Fibroblast of skin of right biceps (primary cell): ENCODE measurements at regions not wholly inside any gene's neighbourhood (a gene's known extent, or its start where the extent isn't known, plus 50 kb on each side); places are given as distances from the start of the nearest gene placed in this dataset.
"Not testable (repeated sequence)": the region's sequence is repeated elsewhere in the genome, so short reads cannot be mapped to it uniquely, and the experiment has no call there.

Experiments used
- DNase-seq: peaks from one replicate; pipeline ENCODE4 v3.0.0-alpha.2; 2013

DNA sequence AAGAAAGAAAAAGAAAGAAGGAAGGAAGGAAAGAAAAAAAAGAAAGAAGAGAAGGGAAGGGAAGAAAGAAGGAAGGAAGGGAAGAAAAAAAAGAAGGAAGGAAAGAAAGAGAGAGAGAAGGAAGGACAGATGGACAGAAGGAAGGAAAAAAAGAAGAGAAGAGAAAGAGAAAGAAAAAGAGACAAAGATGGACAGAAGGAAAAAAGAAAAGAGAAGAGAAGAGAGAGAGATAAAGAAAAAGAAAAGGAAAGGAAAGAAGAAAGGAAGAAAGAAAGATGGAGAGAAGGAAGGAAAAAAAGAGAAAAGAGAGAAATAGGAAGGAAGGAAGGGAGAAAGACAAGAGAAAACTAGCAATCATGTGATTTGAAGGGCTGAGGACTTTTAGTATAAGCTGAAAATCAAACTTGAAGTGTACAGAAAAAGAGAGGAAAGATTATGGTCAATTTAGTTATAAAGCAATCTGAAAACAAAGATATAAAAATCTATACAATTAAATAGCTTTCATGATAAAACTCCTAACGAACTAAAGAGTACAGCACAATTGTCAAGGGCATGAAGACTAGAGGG is 115.3 kb downstream of the LTN1 start:
- DNase-seq, result no peak

DNA sequence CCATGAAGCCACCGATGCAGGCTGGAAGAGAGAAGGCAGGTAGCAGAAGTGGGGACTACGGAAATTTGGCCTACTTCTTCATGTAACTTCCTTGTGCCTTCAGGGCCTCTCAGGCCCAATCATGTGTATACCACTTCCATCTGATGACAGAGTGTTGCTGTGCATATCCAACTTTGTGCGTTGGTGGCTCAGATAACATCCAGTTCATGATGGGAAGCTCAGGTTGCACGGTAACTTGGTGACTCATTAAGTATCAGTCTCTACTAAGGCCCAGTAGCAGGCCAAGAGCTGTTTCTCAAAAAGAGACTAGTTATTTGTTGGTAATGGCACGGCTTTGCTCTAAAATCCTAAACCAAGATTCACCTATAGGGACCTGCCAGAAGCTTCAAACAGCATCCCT is 117.6 kb downstream of the LTN1 start:
- no peak for DNase-seq

DNA sequence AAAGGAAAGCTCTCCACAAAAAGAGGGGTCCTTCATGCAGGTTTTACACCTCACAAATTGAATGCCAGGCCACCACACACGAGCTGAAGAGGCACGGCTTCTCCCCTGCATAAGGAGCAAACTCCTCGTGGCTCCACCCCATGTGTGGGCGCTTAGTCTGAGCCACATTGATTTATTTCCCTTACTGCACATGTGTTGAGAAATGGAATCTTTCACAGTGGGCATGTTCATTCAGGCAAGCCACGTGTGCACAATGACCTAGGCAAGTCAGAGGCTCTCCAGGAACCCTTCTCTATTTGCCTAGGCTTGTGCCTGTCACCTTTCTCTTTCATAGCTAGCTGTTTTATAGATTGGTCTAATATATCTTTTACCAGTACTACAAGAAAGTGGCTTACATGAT is 120.5 kb downstream of the LTN1 start:
- no peak for DNase-seq

DNA sequence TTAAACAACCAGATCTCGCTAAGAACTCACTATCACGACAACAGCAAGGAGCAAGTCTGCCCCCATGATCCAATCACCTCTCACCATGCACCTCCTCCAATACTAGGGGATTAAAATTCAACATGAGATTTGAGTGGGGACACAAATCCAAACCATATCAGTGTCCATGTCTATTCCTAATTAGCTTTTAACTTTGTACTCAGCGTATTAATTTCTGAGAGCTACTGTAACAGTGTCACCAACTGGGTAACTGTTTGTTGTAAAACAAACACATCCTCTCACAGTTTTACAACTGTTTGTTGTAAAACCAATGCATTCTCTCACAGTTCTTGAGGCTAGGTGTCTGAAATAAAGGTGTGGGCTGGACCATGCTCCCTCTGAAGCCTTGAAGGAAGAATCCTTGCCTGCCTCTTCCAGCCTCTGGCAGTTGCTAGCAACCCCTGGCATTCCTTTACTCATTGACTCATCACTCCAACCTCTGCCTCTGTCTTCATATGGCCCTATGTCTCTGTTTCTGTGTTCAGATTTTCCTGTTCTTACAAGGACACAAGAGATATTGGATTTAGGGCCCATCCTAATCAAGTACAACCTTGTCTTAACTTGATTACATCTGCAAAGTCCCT is 121.2 kb downstream of the LTN1 start:
- peak; percentile 31 for DNase-seq

DNA sequence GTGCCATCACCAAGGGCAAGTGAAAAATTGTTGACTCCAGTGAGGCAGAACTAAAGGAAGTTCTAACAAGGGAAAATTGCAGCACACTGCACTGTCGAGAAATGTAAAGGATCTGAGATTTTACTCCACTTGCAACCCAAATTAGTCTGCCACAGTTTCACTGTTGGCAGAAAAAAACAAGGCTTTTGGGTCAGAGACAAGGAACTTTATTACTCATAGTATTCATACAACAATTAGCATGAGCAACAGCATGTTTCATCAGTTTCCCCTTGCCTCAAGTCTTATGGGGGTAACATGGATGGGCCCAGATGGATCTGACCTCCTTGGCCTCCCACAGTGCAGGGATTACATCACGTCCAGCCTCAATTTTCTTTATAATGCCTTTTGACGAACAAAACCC is 125.3 kb downstream of the LTN1 start:
- peak; percentile 68 for DNase-seq

DNA sequence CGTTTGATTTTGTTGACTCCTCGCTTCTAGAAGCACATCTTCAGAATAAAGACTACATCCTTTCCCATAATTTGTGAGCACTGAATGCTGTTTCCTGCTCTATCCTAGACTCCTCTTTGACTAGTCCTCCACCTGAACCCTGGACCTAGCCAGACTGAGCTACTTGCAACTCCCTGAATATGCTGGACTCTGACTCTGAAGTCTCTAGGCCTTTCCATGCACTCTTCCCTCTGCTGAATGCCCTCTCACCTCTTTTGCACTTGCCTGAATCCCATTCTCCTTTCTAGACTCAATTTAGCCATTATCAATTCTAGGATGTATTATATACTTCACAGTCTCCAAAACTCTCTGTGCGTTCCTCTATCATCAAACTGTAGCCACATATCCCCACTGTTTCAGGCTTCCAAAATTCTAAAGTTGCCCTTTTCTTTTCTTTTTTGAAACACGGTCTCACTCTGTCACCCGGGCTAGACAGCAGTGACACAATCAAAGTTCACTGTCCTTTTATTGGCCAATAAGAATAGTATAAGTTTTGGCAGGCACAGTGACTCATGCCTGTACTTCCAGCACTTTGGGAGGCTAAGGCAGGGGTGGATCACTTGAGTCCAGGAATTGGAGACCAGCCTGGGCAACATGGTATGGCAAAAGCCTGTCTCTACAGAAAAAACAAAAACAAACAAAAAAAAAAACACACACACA is 127.0 kb downstream of the LTN1 start:
- no peak for DNase-seq

DNA sequence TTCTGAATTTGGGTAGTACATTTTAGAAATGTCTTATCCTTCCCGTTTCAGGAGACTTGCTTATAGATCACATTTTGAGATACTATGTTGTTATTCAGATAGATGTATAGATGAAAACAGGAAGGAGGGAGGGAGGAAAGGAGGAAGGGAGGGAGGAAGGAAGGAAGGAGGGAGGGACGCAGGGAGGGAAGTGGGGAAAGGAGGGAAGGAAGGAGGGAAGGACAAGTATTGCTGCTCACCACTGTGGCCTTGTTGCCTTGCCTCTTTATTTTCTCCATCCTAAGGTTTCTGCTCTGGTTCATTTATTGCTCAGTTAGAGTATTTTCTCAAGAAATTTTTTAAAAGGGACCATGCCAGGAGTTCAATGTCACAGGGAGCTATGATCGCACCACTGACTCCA is 134.3 kb downstream of the LTN1 start:
- no peak for DNase-seq

DNA sequence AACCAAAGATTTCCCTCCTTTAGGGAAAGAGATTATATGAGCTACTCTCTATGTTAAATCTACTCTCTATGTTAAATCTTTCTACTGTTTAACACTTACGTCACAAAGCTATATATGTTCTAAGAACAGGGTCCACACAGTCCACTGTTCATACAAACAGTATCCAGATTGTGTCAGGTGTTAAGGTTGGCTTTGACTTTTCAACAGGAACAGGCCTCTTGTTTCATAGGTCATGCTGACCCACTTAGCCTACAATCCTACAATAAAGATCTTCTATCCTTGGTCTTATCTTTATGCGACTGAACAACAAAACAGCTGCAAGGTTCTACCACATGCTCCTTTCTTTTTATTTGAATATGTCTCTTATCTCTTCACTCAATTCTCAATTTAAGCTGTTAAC is 134.9 kb downstream of the LTN1 start:
- DNase-seq, result no peak

DNA sequence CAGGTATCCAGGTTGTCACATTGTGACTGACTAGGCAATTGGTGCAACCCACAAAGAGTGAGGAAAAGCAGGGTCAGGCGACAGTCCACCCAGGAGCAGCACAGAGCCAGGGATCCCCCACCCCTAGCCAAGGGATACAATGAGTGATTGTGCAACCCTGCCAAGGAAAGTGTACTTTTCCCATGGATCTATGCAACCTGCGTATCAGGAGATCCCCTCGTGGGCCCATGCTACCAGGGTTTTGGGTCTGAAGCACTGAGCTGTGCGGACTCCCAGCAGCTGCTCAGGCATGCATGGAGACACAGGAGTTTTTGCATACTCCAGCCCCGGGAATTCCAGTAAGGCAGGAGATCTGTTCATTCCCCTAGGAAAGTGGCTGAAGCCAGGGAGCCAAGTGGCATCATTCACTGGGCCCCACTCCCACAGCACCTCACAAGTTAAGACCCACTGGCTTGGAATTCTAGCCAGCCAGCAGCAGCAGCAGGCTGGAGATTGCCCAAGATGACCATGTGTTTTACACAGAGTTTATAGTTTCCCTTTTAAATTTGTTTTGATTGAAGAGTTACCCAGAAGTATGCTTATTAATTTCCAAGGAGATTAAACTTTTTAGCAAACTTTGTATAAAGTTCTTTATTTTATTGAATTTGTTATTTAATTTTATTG is 136.0 kb downstream of the LTN1 start:
- DNase-seq, result no peak

DNA sequence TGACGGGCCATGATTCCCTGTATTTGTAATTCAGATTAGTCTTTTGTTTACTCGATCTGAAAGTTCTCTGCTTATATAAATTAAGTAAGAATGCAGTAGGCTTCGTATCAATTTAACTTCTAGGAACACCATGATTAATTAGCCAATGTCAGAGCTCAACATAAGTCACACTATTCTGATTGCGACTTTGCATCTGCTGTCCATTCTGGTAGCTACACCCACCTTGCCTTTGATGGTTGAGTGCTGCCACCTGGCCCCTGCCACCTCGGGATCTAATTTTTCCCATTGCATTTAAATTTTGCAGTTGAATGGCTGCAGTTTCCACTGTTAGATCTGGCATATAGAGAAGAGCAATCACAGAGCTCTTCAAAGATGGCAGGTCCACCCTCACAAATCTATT is 140.0 kb downstream of the LTN1 start:
- no peak for DNase-seq

DNA sequence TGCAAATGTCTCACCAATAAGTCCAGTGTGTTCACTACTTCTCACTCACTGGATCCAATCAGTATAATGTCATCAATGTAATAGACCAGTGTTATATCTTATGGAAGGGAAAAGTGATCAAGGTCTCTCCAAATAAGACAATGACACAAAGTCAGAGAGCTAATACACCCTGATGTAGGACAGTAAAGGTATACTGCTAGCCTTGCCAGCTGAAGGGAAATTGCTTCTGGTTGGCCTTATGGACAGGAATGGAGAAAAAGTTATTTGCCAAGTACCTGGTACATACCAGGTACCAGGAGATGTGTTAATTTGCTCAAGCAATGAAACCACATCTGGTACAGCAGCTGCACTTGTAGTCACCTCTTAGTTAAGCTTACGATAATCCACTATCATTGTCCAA is 141.0 kb downstream of the LTN1 start:
- no peak for DNase-seq

DNA sequence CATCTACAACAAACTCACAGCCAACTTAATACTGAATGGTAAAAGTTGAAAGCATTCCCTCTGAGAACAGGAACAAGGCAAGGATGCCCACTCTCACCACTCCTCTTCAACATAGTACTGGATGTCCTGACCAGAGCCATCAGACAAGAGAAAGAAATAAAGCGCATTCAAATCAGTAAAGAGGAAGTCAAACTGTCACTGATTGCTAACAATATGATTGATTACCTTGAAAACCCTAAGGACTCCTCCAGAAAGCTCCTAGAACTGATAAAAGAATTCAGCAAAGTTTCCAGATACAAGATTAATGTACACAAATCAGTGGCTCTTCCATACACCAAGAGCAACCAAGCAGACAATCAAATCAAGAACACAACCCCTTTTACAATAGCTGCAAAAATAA is 153.4 kb downstream of the LTN1 start:
- not testable (repeated sequence) for DNase-seq

DNA sequence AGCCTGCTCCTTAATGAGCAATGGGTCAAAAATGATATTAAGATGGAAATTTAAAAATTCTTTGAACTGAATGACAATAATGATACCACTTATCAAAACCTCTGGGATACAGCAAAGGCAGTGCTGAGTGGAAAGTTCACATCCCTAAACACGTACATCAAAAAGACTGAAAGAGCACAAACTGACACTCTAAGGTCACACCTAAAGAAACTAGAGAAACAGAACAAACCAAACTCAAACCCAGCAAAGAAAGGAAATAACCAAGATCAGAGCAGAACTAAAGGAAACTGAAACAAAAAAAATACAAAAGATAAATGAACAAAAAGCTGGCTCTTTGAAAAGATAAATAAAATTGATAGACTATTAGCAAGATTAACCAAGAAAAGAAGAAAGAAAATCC is 155.3 kb downstream of the LTN1 start:
- not testable (repeated sequence) for DNase-seq

DNA sequence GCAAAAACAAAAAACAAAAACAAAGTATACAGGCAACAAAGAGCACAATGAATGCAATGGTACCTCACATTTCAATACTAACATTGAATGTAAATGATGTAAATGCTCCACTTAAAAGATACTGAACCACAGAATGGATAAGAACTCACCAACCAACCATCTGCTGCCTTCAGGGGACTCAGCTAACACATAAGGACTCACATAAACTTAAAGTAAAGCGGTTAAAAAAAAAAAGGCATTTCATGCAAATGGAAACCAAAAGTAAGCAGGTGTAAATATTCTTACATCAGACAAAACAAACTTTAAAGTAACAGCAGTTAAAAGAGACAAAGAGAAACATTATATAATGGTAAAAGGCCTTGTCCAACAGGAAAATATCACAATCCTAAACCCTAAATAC is 156.1 kb downstream of the LTN1 start:
- not testable (repeated sequence) for DNase-seq

DNA sequence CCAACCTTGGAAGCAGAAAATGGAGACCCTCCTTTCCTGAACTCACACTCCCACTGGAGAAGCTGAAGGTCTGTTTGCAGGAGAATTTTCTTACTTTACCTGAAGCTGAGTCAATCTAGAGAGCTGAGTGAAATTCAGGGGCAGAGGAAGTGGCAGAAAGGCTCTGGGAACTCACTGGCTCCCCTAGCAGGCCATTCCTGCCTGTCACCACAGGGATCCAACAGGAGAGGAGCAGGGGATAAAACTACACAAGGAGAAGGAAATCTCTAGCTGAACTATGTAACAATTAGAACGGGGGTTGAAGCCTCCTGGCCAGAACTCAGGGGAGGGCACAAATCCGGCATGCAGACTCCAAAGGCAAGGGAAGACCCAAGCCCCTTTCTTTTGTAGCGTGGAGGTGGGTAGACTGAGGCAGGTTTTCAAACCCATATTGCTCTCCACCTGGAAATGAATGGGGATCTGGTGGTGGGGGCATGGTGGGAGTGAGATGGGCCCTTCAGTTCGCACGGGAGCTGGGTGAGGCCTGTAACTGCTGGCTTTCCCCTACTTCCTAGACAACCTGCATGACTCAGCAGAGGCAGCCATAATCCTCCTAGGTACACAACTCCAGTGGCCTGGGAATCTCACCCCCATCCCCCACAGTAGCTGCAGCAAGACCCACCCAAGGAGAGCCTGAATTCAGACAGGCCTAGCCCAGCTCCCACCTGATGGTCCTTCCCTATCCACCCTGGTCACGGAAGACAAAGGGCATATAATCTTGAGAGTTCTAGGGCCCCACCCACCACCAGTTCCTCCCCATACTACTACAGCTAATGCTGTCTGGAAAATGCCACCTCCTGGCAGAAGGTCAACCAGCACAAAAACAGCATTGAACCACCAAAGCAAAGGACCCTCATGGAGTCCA is 158.1 kb downstream of the LTN1 start:
- no peak for DNase-seq

DNA sequence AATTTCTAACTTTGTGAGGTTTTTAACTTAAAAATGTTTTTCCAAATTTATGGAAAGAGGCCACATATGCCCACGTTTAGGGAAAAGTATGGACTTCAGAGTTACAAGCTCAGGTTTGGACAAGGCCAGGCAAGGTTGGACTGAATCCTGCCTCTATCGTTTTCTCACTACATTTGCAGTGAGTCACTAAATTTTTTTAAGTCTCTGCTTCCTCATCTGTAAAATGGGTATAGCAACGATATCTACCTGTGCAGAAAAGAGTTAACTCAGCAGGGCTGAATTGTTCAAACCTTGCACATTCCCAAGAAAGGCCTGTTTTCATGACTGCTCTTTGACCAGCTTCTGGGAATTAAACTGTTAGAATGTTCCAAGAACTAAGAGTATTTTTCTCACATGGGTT is 159.1 kb downstream of the LTN1 start:
- DNase-seq, result no peak

DNA sequence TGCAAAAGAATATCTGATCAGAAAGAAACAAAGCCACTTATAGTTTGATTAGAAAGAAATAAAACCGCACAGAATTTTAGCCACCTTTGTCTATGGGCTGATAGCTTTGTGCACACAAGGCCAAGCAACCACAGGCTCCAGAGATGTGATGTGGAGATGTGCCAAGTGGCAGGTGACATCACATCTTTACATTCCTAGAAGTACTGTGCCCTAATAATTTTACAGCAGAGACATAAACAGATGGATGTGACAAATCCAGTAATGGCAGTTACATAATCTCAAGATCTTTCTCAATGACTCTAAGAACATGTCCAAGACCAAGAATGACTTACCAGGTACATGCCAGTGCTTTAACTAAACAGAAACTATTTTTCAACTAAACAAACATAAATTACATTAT is 159.5 kb downstream of the LTN1 start:
- peak; percentile 39 for DNase-seq

DNA sequence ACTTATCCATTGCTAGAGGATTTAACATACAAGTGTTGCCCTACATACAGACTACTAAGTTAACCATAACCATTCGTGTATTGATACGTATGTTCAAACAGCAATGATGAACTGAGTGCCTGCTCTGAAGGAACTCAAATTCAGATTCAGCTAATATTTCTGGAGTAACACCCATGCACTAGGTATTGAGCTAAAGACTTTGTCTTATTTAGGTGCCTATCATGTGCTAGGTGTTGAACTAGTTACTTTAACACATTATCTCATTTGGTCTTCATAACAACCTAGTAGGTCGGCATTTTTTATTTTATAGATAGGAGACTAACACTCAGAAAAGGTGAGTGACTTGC is 160.0 kb downstream of the LTN1 start:
- DNase-seq, result no peak

DNA sequence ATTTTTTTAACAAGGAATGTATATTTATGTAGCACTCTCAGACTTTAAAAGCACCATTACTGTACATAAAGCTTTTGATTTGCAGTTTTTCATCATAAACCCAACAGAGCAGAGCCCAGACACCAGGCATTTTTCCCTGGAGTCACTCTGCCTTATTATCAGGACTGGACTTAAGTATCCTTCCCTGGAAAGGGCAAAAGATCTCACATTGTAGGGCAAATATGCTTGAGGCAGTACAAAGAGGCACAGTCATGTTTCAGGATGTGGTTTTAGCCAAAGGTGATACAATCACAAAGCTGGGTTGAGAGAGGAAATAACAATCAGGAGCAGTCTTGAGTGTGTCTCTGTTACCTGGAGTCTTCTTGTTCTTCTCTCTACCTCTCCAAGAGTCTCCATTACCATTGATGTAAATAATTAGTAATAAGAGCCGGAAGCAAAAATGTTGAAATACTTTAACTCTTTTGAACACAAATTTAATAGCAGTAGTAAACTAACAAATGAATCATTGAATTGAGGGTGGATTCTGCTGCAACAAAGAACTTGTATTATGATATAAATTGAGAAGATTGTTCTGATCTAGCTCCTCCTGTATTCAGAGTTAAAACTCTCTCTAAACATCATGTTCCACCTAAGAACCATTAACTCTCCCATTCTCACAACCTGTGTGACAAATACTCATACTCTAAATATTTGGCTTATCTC is 160.5 kb downstream of the LTN1 start:
- no peak for DNase-seq

DNA sequence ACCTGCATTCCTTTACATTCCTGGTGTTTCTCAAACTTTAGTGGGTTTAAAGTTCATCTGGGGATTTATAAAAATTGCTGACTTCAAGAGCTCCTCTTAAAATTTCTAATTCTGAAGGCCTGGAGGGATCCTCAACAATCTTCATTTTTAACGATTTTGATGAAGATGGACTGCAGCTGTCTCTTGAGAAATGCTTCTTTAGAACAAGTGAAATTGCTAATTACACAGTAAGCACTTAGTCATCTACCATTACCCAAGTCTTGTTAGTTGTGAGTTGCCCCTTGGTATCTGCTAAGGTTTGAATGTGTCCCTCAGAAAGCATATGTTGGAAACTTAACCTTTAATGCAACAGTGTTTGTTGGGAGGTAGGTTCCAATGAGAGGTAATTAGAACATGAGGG is 163.7 kb downstream of the LTN1 start:
- DNase-seq, result no peak

DNA sequence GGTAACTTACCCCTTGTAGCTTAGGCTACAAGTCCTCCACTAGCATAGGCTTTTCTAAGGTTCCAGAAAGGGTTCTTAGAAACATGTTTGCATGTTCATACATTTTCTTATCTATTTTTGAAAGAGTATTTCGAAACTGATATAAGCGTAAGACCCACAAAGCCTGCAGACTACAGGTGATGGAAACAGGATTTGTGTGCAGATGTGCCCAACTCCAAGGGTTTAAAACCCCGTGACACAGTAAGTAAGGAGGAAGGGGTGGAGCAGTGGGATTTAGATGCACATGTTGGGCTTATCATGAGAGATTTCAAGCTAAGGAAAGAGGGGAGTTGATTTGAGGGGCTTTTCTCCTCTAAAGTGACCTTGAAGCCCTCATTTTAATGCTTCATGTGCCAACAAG is 164.7 kb downstream of the LTN1 start:
- no peak for DNase-seq

DNA sequence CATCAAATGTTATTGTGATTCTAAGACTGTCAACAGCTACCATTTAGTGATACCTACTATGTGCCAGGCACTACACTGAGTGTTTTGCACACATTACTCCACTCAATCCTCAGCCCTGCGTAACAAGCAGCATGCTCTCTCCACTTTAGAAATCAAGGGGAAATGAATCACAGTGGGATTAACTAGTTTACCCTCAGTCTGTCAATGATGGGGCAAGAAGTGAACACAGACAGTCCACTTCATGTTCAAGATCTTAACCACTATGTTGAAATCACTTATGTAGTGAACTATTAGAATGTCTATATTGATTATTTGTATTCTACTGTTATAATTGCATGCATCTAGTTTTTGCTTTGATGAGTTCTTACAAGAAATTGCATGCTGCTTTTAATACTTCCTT is 165.3 kb downstream of the LTN1 start:
- DNase-seq, result peak; percentile 33

DNA sequence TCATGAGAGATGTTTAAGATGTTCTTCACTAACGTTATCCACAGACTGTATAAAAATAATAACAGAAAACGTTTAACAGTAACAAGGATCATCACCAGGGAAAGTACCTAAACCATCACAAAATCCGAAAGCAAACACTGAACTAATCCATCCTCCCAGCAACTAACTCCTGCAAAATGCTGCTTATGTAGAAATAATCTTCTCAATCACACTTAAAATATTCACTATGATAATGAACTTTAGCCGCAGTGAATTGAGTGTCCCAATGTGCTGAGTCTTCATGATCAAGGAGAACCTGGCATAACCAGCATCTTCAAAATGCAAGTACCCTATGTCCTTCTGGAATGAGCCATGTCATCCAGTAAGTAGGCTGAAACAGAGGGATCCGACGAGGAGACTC is 166.1 kb downstream of the LTN1 start:
- no peak for DNase-seq
